GM23248 (cell line): ENCODE measurements at regions not wholly inside any gene's neighbourhood (a gene's known extent, or its start where the extent isn't known, plus 50 kb on each side); places are given as distances from the start of the nearest gene placed in this dataset.

Experiments used
- DNase-seq: peaks from one replicate; pipeline ENCODE4 v3.0.0-alpha.2; 2015
- H2AFZ ChIP-seq: fragments of 200-600 bp; sonication (generic); 2 replicates; pipeline ENCODE4 v1.6.1; 2016; ENCODE audit warnings: antibody characterized with exemption
- H3F3A ChIP-seq: fragments of 200-600 bp; sonication (generic); 2 replicates; pipeline ENCODE4 v1.6.1; 2016; ENCODE audit warnings: mild to moderate bottlenecking, antibody characterized with exemption, mixed run types; ENCODE audit not compliant: insufficient read depth
- H3K27ac ChIP-seq: fragments of 200-600 bp; sonication (generic); 2 replicates; pipeline ENCODE4 v1.5.1; 2016; ENCODE audit warnings: mild to moderate bottlenecking
- H3K27me3 ChIP-seq: fragments of 200-600 bp; sonication (generic); replicated peaks from 2 replicates; pipeline ENCODE4 v1.6.1; 2016; ENCODE audit warnings: mild to moderate bottlenecking; ENCODE audit not compliant: insufficient read depth
- H3K36me3 ChIP-seq: fragments of 200-600 bp; sonication (generic); 2 replicates; pipeline ENCODE4 v1.6.1; 2016; ENCODE audit warnings: low read depth, mild to moderate bottlenecking
- H3K4me1 ChIP-seq: fragments of 200-600 bp; sonication (generic); 2 replicates; pipeline ENCODE4 v1.6.1; 2016; ENCODE audit warnings: mild to moderate bottlenecking; ENCODE audit not compliant: insufficient read depth
- H3K4me2 ChIP-seq: fragments of 200-600 bp; sonication (generic); one replicate; pipeline ENCODE4 v1.6.1; 2016; ENCODE audit warnings: mild to moderate bottlenecking; ENCODE audit not compliant: unreplicated experiment
- H3K4me3 ChIP-seq: fragments of 200-600 bp; sonication (generic); 2 replicates; pipeline ENCODE4 v1.5.1; 2016; ENCODE audit warnings: mild to moderate bottlenecking
- H3K79me2 ChIP-seq: fragments of 200-600 bp; sonication (generic); 2 replicates; pipeline ENCODE4 v1.6.1; 2016; ENCODE audit warnings: mild to moderate bottlenecking; ENCODE audit not compliant: insufficient read depth
- H3K9ac ChIP-seq: fragments of 200-600 bp; sonication (generic); 2 replicates; pipeline ENCODE4 v1.6.1; 2016; ENCODE audit warnings: mild to moderate bottlenecking
- H3K9me2 ChIP-seq: fragments of 200-600 bp; sonication (generic); 2 replicates; pipeline ENCODE4 v1.6.1; 2016; ENCODE audit warnings: mixed run types, mild to moderate bottlenecking, moderate library complexity; ENCODE audit not compliant: insufficient read depth
- H3K9me3 ChIP-seq: fragments of 200-600 bp; sonication (generic); one replicate; pipeline ENCODE4 v1.6.1; 2017; ENCODE audit warnings: low read depth
- H4K20me1 ChIP-seq: fragments of 200-600 bp; sonication (generic); 2 replicates; pipeline ENCODE4 v1.6.0; 2016; ENCODE audit not compliant: insufficient read depth
- EZH2 ChIP-seq: fragments of 200-600 bp; sonication (generic); IDR thresholded peaks from 2 replicates; pipeline ENCODE4 v1.6.1; 2018; ENCODE audit warnings: antibody characterized with exemption, mild to moderate bottlenecking; ENCODE audit not compliant: insufficient read depth, poor library complexity, severe bottlenecking
- EZH2phosphoT487 ChIP-seq: fragments of 200-600 bp; sonication (generic); IDR thresholded peaks from 2 replicates; pipeline ENCODE4 v1.6.1; 2018; ENCODE audit warnings: antibody characterized with exemption, moderate library complexity, mild to moderate bottlenecking, low read depth; ENCODE audit not compliant: insufficient read depth
- WGBS, 2 experiments: methylation state at CpG; one replicate each; pipeline ENCODE4 v1.1.6; 2015 to 2017; ENCODE audit warnings: low lambda C conversion rate in 2 of 2, low coverage in 1 of 2; ENCODE audit errors: missing lambda C conversion rate in 2 of 2; 5-methylcytosine and 5-hydroxymethylcytosine counted together
- in situ Hi-C: fragments of 300-500 bp; cut with MboI; formaldehyde crosslinking; loops from 2 replicates; pipeline ENCODE4 v1.15.0; 2020

DNA sequence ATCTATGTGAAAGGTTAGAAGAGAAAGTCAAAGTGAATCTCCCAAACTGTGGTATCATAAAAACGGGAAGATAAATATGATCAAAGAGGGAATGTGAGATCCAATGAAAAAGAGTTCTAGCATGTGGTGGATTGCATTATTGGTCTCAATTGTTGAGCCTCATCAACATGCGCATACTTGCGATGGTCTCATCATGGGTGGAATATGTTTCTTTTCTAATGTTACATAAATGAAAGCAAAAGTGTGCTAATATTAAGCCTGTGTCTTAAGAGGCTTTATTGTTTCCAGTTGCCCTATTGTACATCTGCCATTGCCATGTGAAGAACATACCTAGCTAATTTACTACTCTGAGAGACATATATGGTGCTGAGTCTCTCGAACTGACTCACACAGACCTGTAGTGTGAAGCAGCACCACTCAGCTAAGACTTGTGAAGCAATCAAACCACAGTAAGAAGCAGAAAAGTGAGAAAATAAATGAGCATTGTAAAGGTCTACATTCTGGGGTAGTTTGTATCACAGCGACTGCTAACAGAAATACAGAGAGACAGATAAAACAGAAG is 645.5 kb upstream of the PCDH15 start:
- Histone ChIP-seq H3K4me2 (no peak overlapping the region), H3K27me3 (no peaks in the 10 kb centered on the region), H3K9me3 (no peaks in the 10 kb centered on the region), H3K4me1 (no peaks in the 10 kb centered on the region), H3K4me3 (no peak overlapping the region), H3K9ac (no peak overlapping the region), H3K36me3 (no peaks in the 10 kb centered on the region), H3K9me2 (no peaks in the 10 kb centered on the region), H3K79me2 (no peaks in the 10 kb centered on the region), H3F3A (no peaks in the 10 kb centered on the region), H3K27ac (no peak overlapping the region), H4K20me1 (no peaks in the 10 kb centered on the region), H2AFZ (no peak overlapping the region)
- TF ChIP-seq EZH2phosphoT487 (no peak), EZH2 (no peak)
- 80 to 82% methylated on average over 5 of the region's 5 CpGs for WGBS, 2 experiments
- no peak for DNase-seq
- in situ Hi-C loops, result no loop called here

GRCh38 chr10:55441777-55442176 is 640.7 kb upstream of the PCDH15 start:
- H3K9me3 ChIP-seq, result no peaks in the 10 kb centered on the region
- no peak overlapping the region for H3K27ac ChIP-seq
- H3K9me2 ChIP-seq, result no peaks in the 10 kb centered on the region
- no peak for TF ChIP-seq EZH2
- TF ChIP-seq EZH2phosphoT487, result no peak
- no peaks in the 10 kb centered on the region for H3F3A ChIP-seq
- no peak for DNase-seq
- H3K4me1 ChIP-seq, result no peaks in the 10 kb centered on the region
- in situ Hi-C loops, result no loop called here
- H3K79me2 ChIP-seq, result no peaks in the 10 kb centered on the region
- H3K9ac ChIP-seq, result no peak overlapping the region
- 78 to 79% methylated on average over 2 of the region's 2 CpGs for WGBS, 2 experiments
- H3K4me3 ChIP-seq, result no peak overlapping the region
- no peaks in the 10 kb centered on the region for H3K27me3 ChIP-seq
- no peak overlapping the region for H3K4me2 ChIP-seq
- no peak overlapping the region for H2AFZ ChIP-seq
- no peaks in the 10 kb centered on the region for H4K20me1 ChIP-seq
- no peaks in the 10 kb centered on the region for H3K36me3 ChIP-seq

- H2AFZ ChIP-seq, result no peak overlapping the region
- no peak overlapping the region for H3K9ac ChIP-seq
- no peaks in the 10 kb centered on the region for H4K20me1 ChIP-seq
- no peak for TF ChIP-seq EZH2
- no peak for TF ChIP-seq EZH2phosphoT487
- H3K4me2 ChIP-seq, result no peak overlapping the region
- in situ Hi-C loops, result no loop called here
- H3K4me1 ChIP-seq, result no peaks in the 10 kb centered on the region
- no peaks in the 10 kb centered on the region for H3K27me3 ChIP-seq
- no peak overlapping the region for H3K27ac ChIP-seq
- H3K9me3 ChIP-seq, result no peaks in the 10 kb centered on the region
- H3K9me2 ChIP-seq, result no peaks in the 10 kb centered on the region
- no peak for DNase-seq
- no peaks in the 10 kb centered on the region for H3K36me3 ChIP-seq
- WGBS, 2 experiments, result 65 to 67% methylated on average over 9 of the region's 9 CpGs
- no peaks in the 10 kb centered on the region for H3K79me2 ChIP-seq
- H3F3A ChIP-seq, result no peaks in the 10 kb centered on the region
- H3K4me3 ChIP-seq, result no peak overlapping the region
Observed at GRCh38 chr10:55426138-55426537, 625.1 kb upstream of the PCDH15 start.

DNA sequence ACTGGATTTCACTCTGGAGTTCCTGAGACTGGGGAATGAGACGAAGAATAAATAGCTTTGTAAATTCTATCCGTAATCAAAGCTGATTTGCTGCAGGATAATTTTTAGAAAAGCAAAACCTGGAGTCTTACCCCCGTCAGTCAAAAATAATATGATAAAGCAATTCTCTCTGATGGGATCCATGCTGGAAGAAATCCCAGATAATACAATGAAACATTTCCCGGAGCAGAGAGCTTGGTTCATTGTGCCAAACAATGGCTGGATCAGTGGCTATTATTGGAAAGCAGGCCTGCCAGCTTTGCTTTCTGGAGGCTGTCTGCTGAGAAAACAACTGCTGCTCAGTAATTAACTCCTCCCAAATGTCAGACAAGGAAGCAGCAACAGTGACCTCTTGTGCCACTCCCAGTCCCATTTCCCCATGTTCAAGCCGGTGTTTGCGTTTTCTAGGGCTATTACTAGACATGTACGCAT is 609.4 kb upstream of the PCDH15 start:
- H3K79me2 ChIP-seq, result no peaks in the 10 kb centered on the region
- no peaks in the 10 kb centered on the region for H3K9me3 ChIP-seq
- in situ Hi-C loops, result no loop called here
- H3K4me1 ChIP-seq, result peaks cover 10% of the 10 kb centered on the region
- no peak overlapping the region for H3K4me3 ChIP-seq
- H3K36me3 ChIP-seq, result no peaks in the 10 kb centered on the region
- no peak overlapping the region for H3K27ac ChIP-seq
- no peak for TF ChIP-seq EZH2
- TF ChIP-seq EZH2phosphoT487, result no peak
- H2AFZ ChIP-seq, result peak overlapping the region; percentile 76
- H4K20me1 ChIP-seq, result no peaks in the 10 kb centered on the region
- H3F3A ChIP-seq, result no peaks in the 10 kb centered on the region
- H3K9ac ChIP-seq, result peak overlapping the region; percentile 5; the same call in 1 of the 2 replicates
- H3K9me2 ChIP-seq, result no peaks in the 10 kb centered on the region
- no peaks in the 10 kb centered on the region for H3K27me3 ChIP-seq
- peak overlapping the region; percentile 30 for H3K4me2 ChIP-seq
- 15 to 17% methylated on average over 7 of the region's 7 CpGs for WGBS, 2 experiments
- DNase-seq, result peak; percentile 54

- no peaks in the 10 kb centered on the region for H3K9me3 ChIP-seq
- TF ChIP-seq EZH2phosphoT487 (no peak), EZH2 (no peak)
- H3K4me3 ChIP-seq, result no peak overlapping the region
- no peaks in the 10 kb centered on the region for H3K79me2 ChIP-seq
- no peak overlapping the region for H2AFZ ChIP-seq
- DNase-seq, result no peak
- in situ Hi-C loops, result no loop called here
- peaks cover 21% of the 10 kb centered on the region for H3K4me1 ChIP-seq
- H3K36me3 ChIP-seq, result no peaks in the 10 kb centered on the region
- no peak overlapping the region for H3K4me2 ChIP-seq
- no peak overlapping the region for H3K9ac ChIP-seq
- H3F3A ChIP-seq, result peaks cover 4% of the 10 kb centered on the region
- 60 to 64% methylated on average over 6 of the region's 6 CpGs for WGBS, 2 experiments
- H4K20me1 ChIP-seq, result no peaks in the 10 kb centered on the region
- no peaks in the 10 kb centered on the region for H3K27me3 ChIP-seq
- H3K9me2 ChIP-seq, result no peaks in the 10 kb centered on the region
- no peak overlapping the region for H3K27ac ChIP-seq
Observed at GRCh38 chr10:55404094-55404493, 603.1 kb upstream of the PCDH15 start.
